DOHH2 (cell line): ENCODE measurements at regions not wholly inside any gene's neighbourhood (a gene's known extent, or its start where the extent isn't known, plus 50 kb on each side); places are given as distances from the start of the nearest gene placed in this dataset.

Experiments
- EZH2phosphoT487 ChIP-seq: fragments of 200-600 bp; sonication (generic); IDR thresholded peaks from 2 replicates; pipeline ENCODE4 v1.6.1; 2017; ENCODE audit warnings: borderline replicate concordance, mild to moderate bottlenecking, antibody characterized with exemption, low read length, moderate library complexity, mixed read lengths
- TF ChIP-seq, protein P1 (sequence below): fragments of 200-600 bp; sonication (generic); IDR thresholded peaks from one replicate; pipeline ENCODE4 v1.5.1; 2014; ENCODE audit warnings: antibody characterized with exemption, mild to moderate bottlenecking, low read depth, low read length; ENCODE audit not compliant: poor library complexity, severe bottlenecking

DNA sequence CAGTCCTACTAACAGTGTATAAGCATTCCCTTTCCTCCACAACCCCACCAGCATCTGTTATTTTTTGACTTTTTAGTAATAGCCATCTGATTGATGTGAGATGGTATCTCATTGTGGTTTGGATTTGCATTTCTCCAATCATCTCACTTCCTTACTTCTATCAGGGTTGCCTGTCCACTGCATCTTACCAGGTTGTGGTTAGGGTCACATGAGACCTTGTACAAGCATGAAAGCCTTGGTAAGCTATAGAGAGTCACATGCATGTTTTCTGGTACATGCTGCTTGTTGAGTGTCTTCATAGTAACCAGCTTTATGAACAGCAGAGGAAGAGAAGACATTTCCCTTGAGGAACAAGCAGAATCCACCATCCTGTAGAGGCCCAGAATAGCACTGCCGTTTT is 102.9 kb upstream of the PAX6 start:
- TF ChIP-seq, protein P1, sequence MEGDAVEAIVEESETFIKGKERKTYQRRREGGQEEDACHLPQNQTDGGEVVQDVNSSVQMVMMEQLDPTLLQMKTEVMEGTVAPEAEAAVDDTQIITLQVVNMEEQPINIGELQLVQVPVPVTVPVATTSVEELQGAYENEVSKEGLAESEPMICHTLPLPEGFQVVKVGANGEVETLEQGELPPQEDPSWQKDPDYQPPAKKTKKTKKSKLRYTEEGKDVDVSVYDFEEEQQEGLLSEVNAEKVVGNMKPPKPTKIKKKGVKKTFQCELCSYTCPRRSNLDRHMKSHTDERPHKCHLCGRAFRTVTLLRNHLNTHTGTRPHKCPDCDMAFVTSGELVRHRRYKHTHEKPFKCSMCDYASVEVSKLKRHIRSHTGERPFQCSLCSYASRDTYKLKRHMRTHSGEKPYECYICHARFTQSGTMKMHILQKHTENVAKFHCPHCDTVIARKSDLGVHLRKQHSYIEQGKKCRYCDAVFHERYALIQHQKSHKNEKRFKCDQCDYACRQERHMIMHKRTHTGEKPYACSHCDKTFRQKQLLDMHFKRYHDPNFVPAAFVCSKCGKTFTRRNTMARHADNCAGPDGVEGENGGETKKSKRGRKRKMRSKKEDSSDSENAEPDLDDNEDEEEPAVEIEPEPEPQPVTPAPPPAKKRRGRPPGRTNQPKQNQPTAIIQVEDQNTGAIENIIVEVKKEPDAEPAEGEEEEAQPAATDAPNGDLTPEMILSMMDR = no peak
- no peak for TF ChIP-seq EZH2phosphoT487
